ENCODE measurements at regions not wholly inside any gene's neighbourhood (a gene's known extent, or its start where the extent isn't known, plus 50 kb on each side); places are given as distances from the start of the nearest gene placed in this dataset.

GRCh38 chr18:11304928-11305327 lies 155.6 kb upstream of the PIEZO2 start:
- no peak for TF ChIP-seq CTCF (IDR thresholded peaks at IDR 0.05; ENCODE audit: insufficient read depth, low read length)
- DNase-seq (ENCODE audit: low read depth) = no peak
- no peak overlapping the region for H3K4me3 ChIP-seq (ENCODE audit: low read depth, low read length)

GRCh38 chr18:11296946-11297345 lies 147.6 kb upstream of the PIEZO2 start:
- TF ChIP-seq CTCF (IDR thresholded peaks at IDR 0.05; ENCODE audit: insufficient read depth, low read length) = no peak
- no peak for DNase-seq (ENCODE audit: low read depth)
- no peak overlapping the region for H3K4me3 ChIP-seq (ENCODE audit: low read depth, low read length)

GRCh38 chr18:11293794-11294193 lies 144.4 kb upstream of the PIEZO2 start:
- no peak overlapping the region for H3K4me3 ChIP-seq (ENCODE audit: low read depth, low read length)
- no peak for TF ChIP-seq CTCF (IDR thresholded peaks at IDR 0.05; ENCODE audit: insufficient read depth, low read length)
- DNase-seq (ENCODE audit: low read depth) = no peak

GRCh38 chr18:11290786-11291185 lies 141.4 kb upstream of the PIEZO2 start:
- no peak overlapping the region for H3K4me3 ChIP-seq (ENCODE audit: low read depth, low read length)
- TF ChIP-seq CTCF (IDR thresholded peaks at IDR 0.05; ENCODE audit: insufficient read depth, low read length) = no peak
- no peak for DNase-seq (ENCODE audit: low read depth)

- no peak for DNase-seq (ENCODE audit: low read depth)
- H3K4me3 ChIP-seq (ENCODE audit: low read depth, low read length) = no peak overlapping the region
- no peak for TF ChIP-seq CTCF (IDR thresholded peaks at IDR 0.05; ENCODE audit: insufficient read depth, low read length)
These were observed 139.9 kb upstream of the PIEZO2 start for GRCh38 chr18:11289248-11289647.

- TF ChIP-seq CTCF (IDR thresholded peaks at IDR 0.05; ENCODE audit: insufficient read depth, low read length) = no peak
- DNase-seq (ENCODE audit: low read depth) = no peak
- no peak overlapping the region for H3K4me3 ChIP-seq (ENCODE audit: low read depth, low read length)
These were observed 139.0 kb upstream of the PIEZO2 start for GRCh38 chr18:11288401-11288800.

- no peak for DNase-seq (ENCODE audit: low read depth)
- no peak overlapping the region for H3K4me3 ChIP-seq (ENCODE audit: low read depth, low read length)
- no peak for TF ChIP-seq CTCF (IDR thresholded peaks at IDR 0.05; ENCODE audit: insufficient read depth, low read length)
These were observed 137.1 kb upstream of the PIEZO2 start for GRCh38 chr18:11286431-11286830.

All from fibroblast of the aortic adventitia (primary cell).